ENCODE measurements at regions not wholly inside any gene's neighbourhood (a gene's known extent, or its start where the extent isn't known, plus 50 kb on each side); places are given as distances from the start of the nearest gene placed in this dataset.

GRCh38 chr16:66052745-66053144 lies 313.7 kb upstream of the CDH5 start:
- ATAC-seq (no peak), DNase-seq (no peak)
- Histone ChIP-seq H3K4me1 (no peaks in the 10 kb centered on the region), H3K4me3 (no peak overlapping the region), H3K36me3 (replicated peaks in 1 of 2; ENCODE audit: insufficient read depth in 1 of 2, low read depth in 2 of 2) (no peaks in the 10 kb centered on the region), H3K9me3 (no peaks in the 10 kb centered on the region), H3K27ac (no peak overlapping the region), H3K27me3 (no peaks in the 10 kb centered on the region)
- TF ChIP-seq POLR2A (IDR thresholded peaks at IDR 0.05), result no peak
- no peak for TF ChIP-seq CTCF (IDR thresholded peaks at IDR 0.05)
- intact Hi-C loops (cut with DNase I), result no loop called here
- WGBS, 2 donors, result 77 to 88% methylated on average over 2 of the region's 2 CpGs

- H3K36me3 ChIP-seq (replicated peaks in 1 of 2; ENCODE audit: insufficient read depth in 1 of 2, low read depth in 2 of 2), result no peaks in the 10 kb centered on the region
- 69% methylated on average over 2 of the region's 2 CpGs for WGBS, 2 donors
- H3K4me3 ChIP-seq, result no peak overlapping the region
- H3K9me3 ChIP-seq, result no peaks in the 10 kb centered on the region
- no peak for TF ChIP-seq CTCF (IDR thresholded peaks at IDR 0.05)
- no peak for TF ChIP-seq POLR2A (IDR thresholded peaks at IDR 0.05)
- DNase-seq, result no peak
- no peak overlapping the region for H3K27ac ChIP-seq
- no peak for ATAC-seq
- intact Hi-C loops (cut with DNase I), result no loop called here
- no peaks in the 10 kb centered on the region for H3K4me1 ChIP-seq
- no peaks in the 10 kb centered on the region for H3K27me3 ChIP-seq
Measured at GRCh38 chr16:66050991-66051390, 315.5 kb upstream of the CDH5 start.

DNA sequence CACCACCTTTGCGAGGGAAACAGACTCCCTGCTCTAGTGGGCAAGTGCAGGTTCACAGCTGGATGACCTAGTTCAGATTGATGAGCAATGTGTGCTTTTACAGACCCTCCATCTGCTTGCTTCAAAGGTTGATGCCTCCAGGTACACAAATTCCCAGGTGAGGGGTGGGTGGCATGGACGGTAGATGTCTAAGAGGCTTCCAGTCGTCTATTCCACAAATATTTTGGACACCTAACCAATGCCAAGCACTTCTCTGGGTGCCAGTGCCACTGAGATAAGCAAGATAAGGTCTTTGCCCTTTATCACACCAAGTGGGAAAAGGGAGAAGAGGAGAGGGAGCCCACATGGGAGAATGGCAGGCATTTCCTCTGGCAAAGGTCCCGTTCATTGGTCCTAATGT lies 316.6 kb upstream of the CDH5 start:
- DNase-seq (no peak), ATAC-seq (no peak)
- H3K9me3 ChIP-seq, result no peaks in the 10 kb centered on the region
- H3K27ac ChIP-seq, result no peak overlapping the region
- TF ChIP-seq CTCF (IDR thresholded peaks at IDR 0.05) (no peak), POLR2A (IDR thresholded peaks at IDR 0.05) (no peak)
- 62% methylated on average over 4 of the region's 4 CpGs for WGBS, 2 donors
- H3K4me1 ChIP-seq, result no peaks in the 10 kb centered on the region
- intact Hi-C loops (cut with DNase I), result no loop called here
- no peaks in the 10 kb centered on the region for H3K36me3 ChIP-seq (replicated peaks in 1 of 2; ENCODE audit: insufficient read depth in 1 of 2, low read depth in 2 of 2)
- H3K27me3 ChIP-seq, result no peaks in the 10 kb centered on the region
- no peak overlapping the region for H3K4me3 ChIP-seq

DNA sequence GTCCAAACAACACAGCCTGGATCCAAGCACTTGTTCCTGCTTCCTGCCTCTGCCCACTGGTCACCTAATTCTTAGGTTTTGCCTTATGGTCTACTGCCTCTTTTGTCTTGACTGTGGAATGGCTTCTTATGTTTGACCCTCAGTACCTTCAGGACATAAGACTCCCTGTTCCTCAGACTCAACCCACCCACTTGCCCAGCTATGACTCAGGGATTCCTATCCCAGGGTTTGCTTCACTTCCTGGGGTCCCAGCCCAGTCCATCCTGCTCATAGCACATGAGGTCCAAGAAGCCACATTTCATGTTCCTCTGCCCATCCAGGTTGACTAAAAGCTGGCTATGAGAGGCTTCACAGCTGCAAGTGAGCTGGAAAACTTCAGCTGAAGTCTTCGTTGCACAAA lies 320.9 kb upstream of the CDH5 start:
- DNase-seq (no peak), ATAC-seq (no peak)
- 50 to 71% methylated on average over 1 of the region's 1 CpG for WGBS, 2 donors
- Histone ChIP-seq H3K4me1 (no peaks in the 10 kb centered on the region), H3K36me3 (replicated peaks in 1 of 2; ENCODE audit: insufficient read depth in 1 of 2, low read depth in 2 of 2) (no peaks in the 10 kb centered on the region), H3K27me3 (no peaks in the 10 kb centered on the region), H3K9me3 (no peaks in the 10 kb centered on the region), H3K4me3 (no peak overlapping the region), H3K27ac (no peak overlapping the region)
- TF ChIP-seq POLR2A (IDR thresholded peaks at IDR 0.05), result no peak
- no peak for TF ChIP-seq CTCF (IDR thresholded peaks at IDR 0.05)
- intact Hi-C loops (cut with DNase I), result no loop called here

GRCh38 chr16:66044556-66044955 lies 321.9 kb upstream of the CDH5 start:
- no peak for DNase-seq

More at GRCh38 chr16:66044556-66044955, 321.9 kb upstream of the CDH5 start:
- TF ChIP-seq POLR2A (IDR thresholded peaks at IDR 0.05) (no peak), CTCF (IDR thresholded peaks at IDR 0.05) (no peak)
- Histone ChIP-seq H3K27ac (no peak overlapping the region), H3K4me3 (no peak overlapping the region), H3K4me1 (no peaks in the 10 kb centered on the region), H3K9me3 (no peaks in the 10 kb centered on the region), H3K27me3 (no peaks in the 10 kb centered on the region), H3K36me3 (replicated peaks in 1 of 2; ENCODE audit: insufficient read depth in 1 of 2, low read depth in 2 of 2) (no peaks in the 10 kb centered on the region)
- intact Hi-C loops (cut with DNase I), result no loop called here
- no peak for ATAC-seq
- 47 to 57% methylated on average over 2 of the region's 2 CpGs for WGBS, 2 donors
